Stomach (tissue), 4 donors: ENCODE measurements at regions not wholly inside any gene's neighbourhood (a gene's known extent, or its start where the extent isn't known, plus 50 kb on each side); places are given as distances from the start of the nearest gene placed in this dataset.

Source experiments
- CTCF ChIP-seq, 7 experiments: fragments of 450-650 bp in 4 of 7; fragments of 200-600 bp in 3 of 7; sonication (generic) in 3 of 7; IDR thresholded peaks; one replicate each; pipeline ENCODE4 v1.5.1; 2016 to 2019; ENCODE audit warnings: antibody characterized with exemption in 7 of 7, control low read depth in 2 of 7, mild to moderate bottlenecking in 1 of 7
- EP300 ChIP-seq: sonication (generic); formaldehyde crosslinking; IDR thresholded peaks from one replicate; pipeline ENCODE4 v1.6.1; 2017; ENCODE audit warnings: antibody characterized with exemption

GRCh38 chr3:178480795-178481194 lies 55.4 kb upstream of the KCNMB2 start:
- TF ChIP-seq CTCF (IDR thresholded peaks at IDR 0.05) (no peak), EP300 (no peak)
